Peyer's patch (tissue), 4 donors: ENCODE measurements at regions not wholly inside any gene's neighbourhood (a gene's known extent, or its start where the extent isn't known, plus 50 kb on each side); places are given as distances from the start of the nearest gene placed in this dataset.

Experiments used
- POLR2A ChIP-seq, 2 donors: fragments of 450-650 bp; IDR thresholded peaks; one replicate each; pipeline ENCODE4 v1.5.1; 2017; ENCODE audit warnings: antibody characterized with exemption in 2 of 2, mild to moderate bottlenecking in 2 of 2, moderate library complexity in 2 of 2
- TF ChIP-seq, protein P1 (sequence below), 6 experiments: fragments of 450-650 bp in 4 of 6; fragments of 200-600 bp in 2 of 6; sonication (generic) in 1 of 6; IDR thresholded peaks; one replicate each; pipeline ENCODE4 v1.5.1; 2017 to 2019; ENCODE audit warnings: antibody characterized with exemption in 6 of 6, mild to moderate bottlenecking in 3 of 6, moderate library complexity in 1 of 6

DNA sequence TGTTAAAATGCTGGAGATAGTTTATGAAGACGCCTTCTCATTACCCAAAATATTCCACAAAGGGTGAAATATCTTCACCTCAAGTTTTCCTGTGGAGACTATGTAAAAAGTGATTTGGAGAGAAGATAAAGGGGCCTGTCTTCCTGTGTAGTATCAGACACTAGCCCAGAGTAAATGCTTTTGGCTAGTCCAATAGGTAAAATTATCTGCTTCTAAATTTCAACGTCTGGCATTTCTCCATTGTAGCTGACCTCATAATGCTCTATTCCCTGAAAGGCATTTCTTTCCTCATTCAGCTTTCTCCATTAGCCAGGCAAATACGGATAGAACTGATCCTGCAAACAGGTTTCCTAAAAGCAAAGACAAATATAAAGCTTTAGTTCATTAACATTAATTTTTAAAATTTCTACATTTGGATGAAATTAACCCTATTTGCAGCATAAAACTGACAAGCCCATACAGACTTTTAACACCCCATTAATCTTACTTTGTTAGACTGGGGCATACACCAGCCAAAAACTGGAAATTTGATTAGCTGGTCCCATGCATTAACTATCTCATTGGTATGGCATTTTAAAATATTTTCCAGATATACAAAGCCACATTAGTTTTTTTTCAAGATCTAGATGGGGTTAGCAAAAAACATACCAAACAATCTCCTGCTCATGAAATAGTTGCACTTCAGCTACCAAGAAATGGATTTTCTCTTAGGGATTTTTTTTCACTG, 548.8 kb downstream of the EFNA5 start:
- TF ChIP-seq, protein P1, sequence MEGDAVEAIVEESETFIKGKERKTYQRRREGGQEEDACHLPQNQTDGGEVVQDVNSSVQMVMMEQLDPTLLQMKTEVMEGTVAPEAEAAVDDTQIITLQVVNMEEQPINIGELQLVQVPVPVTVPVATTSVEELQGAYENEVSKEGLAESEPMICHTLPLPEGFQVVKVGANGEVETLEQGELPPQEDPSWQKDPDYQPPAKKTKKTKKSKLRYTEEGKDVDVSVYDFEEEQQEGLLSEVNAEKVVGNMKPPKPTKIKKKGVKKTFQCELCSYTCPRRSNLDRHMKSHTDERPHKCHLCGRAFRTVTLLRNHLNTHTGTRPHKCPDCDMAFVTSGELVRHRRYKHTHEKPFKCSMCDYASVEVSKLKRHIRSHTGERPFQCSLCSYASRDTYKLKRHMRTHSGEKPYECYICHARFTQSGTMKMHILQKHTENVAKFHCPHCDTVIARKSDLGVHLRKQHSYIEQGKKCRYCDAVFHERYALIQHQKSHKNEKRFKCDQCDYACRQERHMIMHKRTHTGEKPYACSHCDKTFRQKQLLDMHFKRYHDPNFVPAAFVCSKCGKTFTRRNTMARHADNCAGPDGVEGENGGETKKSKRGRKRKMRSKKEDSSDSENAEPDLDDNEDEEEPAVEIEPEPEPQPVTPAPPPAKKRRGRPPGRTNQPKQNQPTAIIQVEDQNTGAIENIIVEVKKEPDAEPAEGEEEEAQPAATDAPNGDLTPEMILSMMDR (IDR thresholded peaks at IDR 0.05): no peak
- no peak for TF ChIP-seq POLR2A (IDR thresholded peaks at IDR 0.05)
